ENCODE measurements at regions not wholly inside any gene's neighbourhood (a gene's known extent, or its start where the extent isn't known, plus 50 kb on each side); places are given as distances from the start of the nearest gene placed in this dataset.
"Not testable (repeated sequence)": the region's sequence is repeated elsewhere in the genome, so short reads cannot be mapped to it uniquely, and the experiment has no call there.

DNA sequence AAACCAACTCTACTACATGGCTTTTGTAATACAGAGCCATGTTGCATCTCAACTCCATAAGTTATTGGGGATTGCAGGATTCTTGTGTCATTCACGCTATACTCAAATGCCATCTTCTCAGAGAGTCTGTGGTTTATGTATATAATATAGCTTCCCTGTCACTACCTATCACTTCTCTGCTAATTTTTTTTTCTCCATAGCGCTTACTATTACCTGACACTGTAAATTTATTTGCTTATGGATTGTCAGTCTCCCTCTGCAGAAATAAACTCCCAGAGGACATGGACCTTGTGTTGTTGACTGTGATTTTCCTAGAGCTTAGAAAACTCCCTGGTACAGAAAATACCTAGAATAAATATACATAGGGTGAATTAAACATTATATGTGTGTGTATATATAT, 990.5 kb downstream of the TBL1XR1 start:
- DNase-seq (ENCODE audit: extremely low read depth in 1 of 11, low read depth in 9 of 11, low spot score in 4 of 11), result no peak

DNA sequence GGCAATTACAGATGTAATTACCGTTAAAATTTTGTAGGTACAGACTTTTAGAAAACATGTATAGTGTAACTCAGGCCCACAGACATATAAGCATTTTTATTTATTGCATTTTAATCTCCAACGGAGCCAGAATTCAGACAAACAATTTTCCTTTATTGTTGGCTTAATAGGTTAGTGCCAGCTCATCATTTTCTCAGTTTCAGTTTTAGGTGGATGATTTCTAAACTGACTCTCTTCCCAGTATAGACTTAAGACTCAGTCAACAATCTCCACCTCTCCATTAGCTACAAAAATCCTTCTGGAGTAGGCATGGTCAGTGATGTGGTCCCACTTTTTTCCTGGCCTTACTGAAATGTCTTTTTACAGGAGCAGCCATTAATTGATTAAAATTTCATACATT, 994.6 kb downstream of the TBL1XR1 start:
- DNase-seq (ENCODE audit: extremely low read depth in 1 of 11, low read depth in 9 of 11, low spot score in 4 of 11), result no peak

DNA sequence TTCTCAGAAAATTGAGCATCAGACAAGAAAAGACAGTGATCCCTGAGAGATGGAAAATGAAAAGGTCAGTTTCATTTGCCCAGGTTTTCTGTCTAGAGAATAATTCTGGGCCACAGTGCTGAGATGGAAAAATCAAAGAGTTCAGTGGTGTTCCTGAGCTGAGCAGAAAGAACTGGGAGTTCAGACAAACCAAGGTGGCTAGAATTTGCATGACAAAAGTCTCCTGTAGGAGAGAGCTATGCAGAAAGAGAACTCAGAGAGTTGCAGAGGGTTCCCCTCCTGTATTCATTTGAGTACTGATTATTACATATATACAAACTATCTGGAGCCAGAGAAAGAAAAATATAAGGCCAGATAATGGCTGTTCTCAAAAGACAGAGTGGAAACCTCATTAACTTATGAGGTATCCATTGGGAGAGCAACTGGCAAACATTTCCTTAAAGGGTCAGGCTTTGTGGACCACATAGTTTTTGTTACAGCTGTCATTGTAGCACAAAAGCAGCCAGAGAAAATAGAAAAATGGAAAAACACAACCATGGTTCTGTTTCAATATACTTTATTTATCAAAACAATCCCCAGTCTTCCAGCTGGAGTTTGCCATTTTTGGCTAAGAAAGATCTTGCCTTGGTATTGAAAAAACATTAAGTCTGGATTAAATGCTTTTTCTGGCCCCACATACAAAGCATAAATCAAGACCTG, 1004.1 kb downstream of the TBL1XR1 start:
- peak in 4 of 11 donors; percentile 1 to 8 (median 1) for DNase-seq (ENCODE audit: extremely low read depth in 1 of 11, low read depth in 9 of 11, low spot score in 4 of 11)

DNA sequence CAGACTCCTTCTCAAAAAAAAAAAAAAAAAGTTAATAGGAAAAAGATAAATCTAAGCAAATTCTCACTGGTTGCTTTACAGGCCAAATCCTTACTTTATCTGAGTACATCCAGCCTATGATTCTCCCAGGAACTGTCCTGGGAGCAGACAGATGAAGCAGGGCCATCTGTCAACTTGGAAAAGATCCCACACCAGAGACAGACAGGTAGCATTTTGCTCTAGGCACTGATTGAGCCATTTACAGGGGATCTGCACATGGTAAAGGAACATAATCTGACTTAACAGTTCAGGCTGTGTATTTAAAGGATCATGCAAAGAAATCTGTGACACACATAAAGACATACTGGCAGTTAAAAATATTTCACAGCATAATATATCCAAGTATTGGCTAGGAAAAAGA, 1006.5 kb downstream of the TBL1XR1 start:
- DNase-seq (ENCODE audit: extremely low read depth in 1 of 11, low read depth in 9 of 11, low spot score in 4 of 11), result no peak

DNA sequence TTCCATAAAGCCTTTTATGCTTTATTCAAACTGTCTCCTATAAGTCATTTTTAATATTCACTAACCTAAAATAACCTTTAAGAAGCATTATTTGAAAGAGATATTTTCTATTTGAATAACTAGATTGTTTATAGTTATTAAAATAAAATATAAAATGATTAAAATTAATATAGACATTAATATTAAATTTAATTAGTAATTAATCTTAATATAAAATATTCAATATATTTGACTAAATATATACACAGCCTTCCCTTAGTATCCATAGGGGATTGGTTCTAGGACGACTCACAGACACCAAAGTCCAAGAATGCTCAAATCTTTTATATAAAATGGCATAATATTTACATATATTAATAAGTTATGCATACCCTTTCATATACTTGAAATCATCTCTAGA, 1014.1 kb downstream of the TBL1XR1 start:
- DNase-seq (ENCODE audit: extremely low read depth in 1 of 11, low read depth in 9 of 11, low spot score in 4 of 11), result no peak

DNA sequence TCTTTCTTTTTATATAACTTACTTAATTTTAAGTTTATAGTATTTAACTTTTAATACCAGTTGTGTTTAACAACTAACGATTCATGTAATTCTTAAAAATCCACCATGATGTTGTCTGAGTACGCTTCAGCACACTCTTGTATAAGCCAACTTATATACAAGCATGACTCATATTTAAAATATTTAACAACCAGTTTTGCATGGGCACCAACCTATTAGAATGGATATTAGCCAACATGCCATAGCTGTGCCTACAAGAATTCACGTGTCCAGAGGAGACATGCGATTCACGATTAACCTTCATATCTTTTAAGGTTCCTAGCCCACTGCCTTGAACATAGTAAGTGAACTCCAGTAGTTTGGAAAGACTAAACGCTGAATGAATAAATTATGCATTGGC, 1023.2 kb downstream of the TBL1XR1 start:
- DNase-seq (ENCODE audit: extremely low read depth in 1 of 11, low read depth in 9 of 11, low spot score in 4 of 11), result no peak

DNA sequence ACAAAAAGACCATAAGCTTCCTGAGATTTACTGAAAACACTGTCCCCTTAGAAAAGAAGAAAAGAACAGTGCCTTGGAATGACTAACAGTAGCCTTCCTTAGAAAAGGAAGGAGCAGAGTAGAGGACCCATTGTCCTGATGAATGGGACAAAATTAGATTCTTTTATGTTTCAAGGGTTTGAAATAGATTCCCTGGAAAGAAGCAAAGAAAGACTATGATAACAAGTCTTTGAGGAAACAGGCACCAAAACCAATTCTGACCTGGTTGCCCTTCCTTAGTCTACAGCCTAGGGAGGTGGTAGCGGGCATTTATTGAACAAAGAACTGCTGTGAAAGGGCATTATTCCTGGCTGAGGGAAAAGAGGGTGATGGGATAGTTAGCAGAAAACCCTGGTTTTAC, 1024.8 kb downstream of the TBL1XR1 start:
- no peak for DNase-seq (ENCODE audit: extremely low read depth in 1 of 11, low read depth in 9 of 11, low spot score in 4 of 11)

DNA sequence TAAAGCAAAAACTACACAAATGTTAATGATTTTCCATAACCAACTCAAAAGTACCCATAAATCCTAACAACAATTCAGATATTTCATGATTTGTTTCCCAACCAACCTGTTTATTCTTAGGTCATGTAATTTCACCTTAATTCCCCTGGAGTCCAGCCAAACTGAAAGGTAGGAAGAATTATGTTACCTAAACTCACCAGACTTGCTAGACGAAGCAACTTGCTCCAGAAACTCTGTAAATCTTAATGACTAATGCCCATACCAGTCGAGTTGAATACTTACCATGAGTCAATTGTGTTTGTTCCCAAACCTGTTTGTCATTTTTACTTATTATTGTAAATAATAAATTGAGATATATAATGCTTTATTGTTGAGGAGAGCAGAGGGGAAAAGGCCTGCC, 1030.0 kb downstream of the TBL1XR1 start:
- peak in 10 of 11 donors; percentile 0 to 33 (median 10) for DNase-seq (ENCODE audit: extremely low read depth in 1 of 11, low read depth in 9 of 11, low spot score in 4 of 11)

DNA sequence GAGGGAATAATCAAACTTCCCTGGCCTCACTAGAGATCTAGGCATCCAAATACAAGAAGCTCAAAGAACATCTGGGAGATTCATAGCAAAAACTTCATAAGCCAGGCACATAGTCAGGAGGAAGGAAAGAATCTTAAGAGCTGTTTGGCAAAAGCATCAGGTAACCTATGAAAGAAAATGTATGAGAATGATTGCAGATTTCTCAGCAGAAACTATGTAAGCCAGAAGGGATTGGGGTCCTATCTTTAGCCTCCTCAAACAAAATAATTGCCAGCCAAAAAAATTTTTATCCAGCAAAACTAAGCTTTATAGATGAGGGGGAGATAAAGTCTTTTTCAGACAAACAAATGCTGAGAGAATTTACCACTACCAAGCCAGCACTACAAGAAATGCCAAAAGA, 1036.3 kb downstream of the TBL1XR1 start:
- DNase-seq (ENCODE audit: extremely low read depth in 1 of 11, low read depth in 9 of 11, low spot score in 4 of 11), result no peak

DNA sequence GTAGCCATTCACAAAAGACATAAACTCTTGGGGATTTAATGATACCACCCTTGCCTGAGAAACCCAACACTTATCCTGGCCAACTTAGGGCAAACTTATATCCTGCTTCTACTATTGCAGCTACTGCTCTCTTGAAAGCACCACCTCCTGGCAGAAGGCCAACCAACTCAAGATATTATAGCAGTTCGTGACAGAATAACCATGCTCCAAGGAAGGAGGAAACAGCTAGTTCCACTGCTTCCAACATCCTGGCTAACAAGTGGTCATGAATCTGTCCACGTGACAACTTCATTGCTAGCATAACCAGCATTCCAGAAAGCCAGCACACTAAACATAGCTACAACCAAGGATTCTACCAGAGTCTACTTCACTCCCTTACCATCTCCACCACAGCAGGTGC, 1037.5 kb downstream of the TBL1XR1 start:
- no peak for DNase-seq (ENCODE audit: extremely low read depth in 1 of 11, low read depth in 9 of 11, low spot score in 4 of 11)

DNA sequence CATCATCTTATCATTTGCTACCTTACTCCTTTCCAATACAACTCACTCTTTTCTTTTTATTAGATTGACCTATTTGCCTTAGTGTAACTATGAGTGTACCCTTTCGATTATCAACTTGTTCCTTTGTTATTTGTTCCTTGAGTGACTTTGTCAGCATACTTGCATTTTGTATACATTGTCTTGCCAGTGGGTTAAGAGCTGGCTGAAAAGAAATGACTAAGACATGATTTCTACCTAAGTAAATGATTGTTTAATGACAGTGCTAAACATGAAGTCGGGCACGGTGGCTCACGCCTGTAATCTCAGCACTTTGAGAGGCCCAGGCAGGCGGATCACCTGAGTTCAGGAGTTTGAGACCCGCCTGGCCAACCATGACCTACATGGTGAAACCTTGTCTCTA, 1042.3 kb downstream of the TBL1XR1 start:
- no peak for DNase-seq (ENCODE audit: extremely low read depth in 1 of 11, low read depth in 9 of 11, low spot score in 4 of 11)

DNA sequence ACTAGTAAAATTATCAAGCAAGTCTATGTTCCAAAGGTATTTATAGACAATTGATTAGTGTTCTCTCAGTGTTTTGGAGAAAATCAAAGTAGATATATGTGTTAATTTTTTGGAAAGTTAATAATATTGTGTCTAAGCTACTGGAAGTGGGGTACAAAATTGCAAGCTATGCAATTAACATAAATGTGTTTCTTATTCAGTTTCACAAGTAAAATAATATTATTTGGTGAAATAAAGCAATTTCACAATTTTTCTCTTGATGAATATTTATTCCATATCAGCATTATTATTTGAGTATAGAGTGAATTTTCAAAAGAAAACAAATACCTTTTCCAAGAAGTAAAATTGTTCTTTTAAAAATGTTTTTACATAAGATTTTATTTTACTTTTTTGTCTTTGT, 1047.7 kb downstream of the TBL1XR1 start:
- no peak for DNase-seq (ENCODE audit: extremely low read depth in 1 of 11, low read depth in 9 of 11, low spot score in 4 of 11)

DNA sequence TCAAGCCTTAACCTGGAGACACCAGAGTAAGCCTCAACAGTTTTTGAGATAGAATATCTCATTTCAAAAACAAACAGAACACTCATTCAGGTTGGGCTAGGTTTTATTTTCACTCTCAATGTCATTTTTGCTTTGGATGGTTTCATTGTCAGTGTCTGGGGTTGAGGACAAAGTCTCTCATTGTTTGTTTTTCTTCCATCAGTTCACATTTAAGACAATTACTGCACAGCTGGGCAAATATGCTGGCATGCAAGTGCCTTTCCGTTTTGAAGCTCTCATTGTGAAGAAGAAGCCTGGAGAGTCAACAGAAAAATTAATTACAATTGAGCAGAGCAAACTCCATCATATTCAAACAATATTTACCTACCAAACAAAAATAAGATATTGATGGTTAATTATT, 1050.0 kb downstream of the TBL1XR1 start:
- DNase-seq (ENCODE audit: extremely low read depth in 1 of 11, low read depth in 9 of 11, low spot score in 4 of 11), result no peak

DNA sequence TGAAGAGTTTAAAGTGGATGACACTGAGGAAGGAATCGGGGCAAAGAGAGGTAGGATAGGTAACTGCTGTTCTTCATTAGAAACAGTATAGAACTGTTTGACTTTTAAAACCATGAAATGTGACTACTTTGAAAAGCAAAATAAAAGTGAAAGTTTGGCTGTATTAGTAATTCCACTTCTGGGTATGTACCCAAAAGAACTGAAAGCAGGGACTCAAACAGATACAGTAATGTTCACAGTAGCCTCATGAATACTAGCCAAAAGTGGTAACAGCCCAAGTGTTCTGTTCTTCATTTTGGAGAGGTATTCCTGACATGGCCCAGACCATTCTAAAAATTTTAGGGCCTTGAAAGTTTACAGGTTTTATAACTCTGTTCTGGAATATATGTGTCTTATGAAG, 1055.4 kb downstream of the TBL1XR1 start:
- DNase-seq (ENCODE audit: extremely low read depth in 1 of 11, low read depth in 9 of 11, low spot score in 4 of 11), result no peak

DNA sequence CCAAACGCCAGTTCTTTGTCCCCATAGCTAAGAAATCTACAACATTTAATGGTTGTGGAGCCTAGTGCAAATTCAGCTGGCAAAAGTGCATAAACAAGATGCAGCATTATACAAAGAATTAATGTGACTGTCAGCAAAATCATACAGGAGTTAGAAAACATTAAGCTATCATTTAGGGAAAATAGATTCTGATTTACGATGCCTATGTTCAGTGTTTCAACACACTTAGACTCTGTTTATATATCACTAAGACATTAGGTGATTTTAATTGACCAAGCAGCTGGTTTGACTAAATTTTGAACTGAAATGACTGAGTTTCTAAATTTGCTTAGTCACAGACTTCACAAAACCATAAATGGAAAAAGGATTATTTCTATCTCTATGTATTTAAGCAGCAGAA, 1076.8 kb downstream of the TBL1XR1 start:
- DNase-seq (ENCODE audit: extremely low read depth in 1 of 11, low read depth in 9 of 11, low spot score in 4 of 11), result no peak

DNA sequence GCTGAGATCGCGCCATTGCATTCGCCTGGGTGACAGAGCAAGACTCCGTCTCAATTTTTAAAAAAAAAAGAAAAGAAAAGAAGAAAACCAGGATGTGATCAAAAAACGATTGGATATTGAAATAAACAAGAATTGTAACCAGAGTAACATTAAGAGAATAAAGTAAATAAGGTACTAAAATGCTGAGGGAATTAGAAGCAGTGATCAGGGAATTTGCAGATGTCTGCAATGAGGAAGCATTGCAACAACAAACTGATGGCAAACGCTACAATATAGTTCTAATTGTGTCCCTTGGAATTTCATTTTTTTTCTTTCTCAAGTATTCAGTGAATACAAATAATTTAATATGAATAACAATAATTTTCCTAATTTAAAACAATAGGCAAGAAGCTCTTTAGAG, 1077.5 kb downstream of the TBL1XR1 start:
- DNase-seq (ENCODE audit: extremely low read depth in 1 of 11, low read depth in 9 of 11, low spot score in 4 of 11), result no peak

DNA sequence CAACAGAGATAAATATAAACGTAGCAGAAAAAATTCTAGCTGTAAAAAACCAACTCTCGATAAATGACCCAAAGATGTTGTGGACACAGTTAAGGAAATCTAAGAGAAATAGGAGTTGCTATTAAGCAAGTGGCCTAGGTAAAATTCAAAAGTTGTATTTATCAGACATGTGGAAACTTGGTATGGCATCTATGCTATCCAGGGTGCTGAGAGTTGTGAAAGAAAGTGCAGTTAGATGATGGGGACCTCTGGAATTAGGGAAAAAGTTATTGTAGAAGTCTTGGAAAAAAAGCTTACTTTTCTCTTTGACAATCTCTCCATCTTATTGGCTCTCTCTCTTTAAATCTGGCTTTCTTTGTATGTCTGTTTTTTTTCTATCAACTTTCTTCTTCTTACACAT, 1090.9 kb downstream of the TBL1XR1 start:
- no peak for DNase-seq (ENCODE audit: extremely low read depth in 1 of 11, low read depth in 9 of 11, low spot score in 4 of 11)

DNA sequence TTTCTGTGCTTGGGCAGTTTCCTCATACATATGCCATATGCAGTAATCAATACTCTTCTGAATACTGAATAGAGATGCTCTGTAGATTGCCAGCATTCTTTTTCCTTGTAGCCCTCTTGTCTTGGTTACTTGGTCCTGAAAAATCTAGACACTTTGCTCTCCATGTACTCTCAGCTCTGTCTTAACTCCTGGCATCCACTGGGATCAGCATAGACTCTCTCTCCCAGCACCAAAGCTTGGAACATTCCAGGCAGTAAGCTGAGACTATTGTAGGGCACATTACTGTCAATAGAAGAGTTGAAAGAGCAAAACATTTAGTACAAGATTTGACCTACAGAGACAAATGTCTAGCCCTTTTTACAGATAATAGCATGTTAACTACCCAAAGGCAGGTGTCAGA, 1100.3 kb downstream of the TBL1XR1 start:
- no peak for DNase-seq (ENCODE audit: extremely low read depth in 1 of 11, low read depth in 9 of 11, low spot score in 4 of 11)

DNA sequence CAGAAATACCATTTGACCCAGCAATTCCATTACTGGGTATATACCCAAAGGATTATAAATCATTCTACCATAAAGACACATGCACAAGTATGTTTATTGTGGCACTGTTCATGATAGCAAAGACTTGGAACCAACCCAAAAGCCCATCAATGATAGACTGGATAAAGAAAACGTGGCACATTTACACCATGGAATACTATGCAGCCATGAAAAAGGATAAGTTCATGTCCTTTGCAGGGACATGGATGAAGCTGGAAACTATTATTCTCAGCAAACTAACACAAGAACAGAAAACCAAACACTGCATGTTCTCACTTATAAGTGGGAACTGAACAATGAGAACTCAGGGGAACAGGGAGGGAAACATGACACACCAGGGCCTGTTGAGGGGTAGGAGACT, 1103.4 kb downstream of the TBL1XR1 start:
- not testable (repeated sequence) for DNase-seq (ENCODE audit: extremely low read depth in 1 of 11, low read depth in 9 of 11, low spot score in 4 of 11)

DNA sequence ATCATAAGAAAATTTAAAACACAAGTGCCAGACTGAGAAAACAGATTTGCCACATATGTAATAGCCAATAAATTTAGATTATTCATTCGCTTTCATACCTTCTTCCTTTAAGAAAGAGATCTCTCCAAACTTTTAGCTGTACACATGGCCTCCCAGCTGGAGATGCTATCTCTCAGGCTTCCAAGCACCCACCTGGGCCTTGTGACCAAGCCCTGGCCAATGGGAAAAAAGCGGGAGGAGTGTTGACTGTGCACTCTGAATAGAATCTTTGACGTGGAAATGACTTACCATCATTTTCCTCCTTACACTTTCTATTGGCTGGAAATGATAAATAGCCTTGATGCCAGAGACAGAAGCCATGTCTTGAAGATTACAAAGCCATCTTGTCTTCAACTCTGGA, 1106.6 kb downstream of the TBL1XR1 start:
- DNase-seq (ENCODE audit: extremely low read depth in 1 of 11, low read depth in 9 of 11, low spot score in 4 of 11), result no peak

DNA sequence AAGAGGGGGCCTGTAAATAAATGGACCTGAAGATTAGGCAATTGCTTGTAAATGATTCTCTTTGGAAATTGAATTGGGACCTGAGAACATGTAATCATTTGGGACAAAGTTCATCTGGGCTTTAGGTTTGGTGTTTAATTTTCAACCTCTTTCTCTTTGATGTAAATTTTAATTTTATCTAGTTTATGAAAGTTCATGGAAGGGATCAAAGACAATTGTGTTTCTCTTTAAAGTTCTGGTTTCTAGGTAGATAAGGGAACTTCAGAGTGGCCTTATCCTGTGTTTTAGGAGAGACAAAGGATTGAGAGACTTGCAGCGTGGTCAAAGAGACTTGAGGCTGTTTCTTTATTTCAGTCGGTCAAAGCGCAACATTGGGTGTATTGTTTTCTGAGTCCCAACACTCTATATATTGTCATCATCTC, 1108.3 kb downstream of the TBL1XR1 start:
- no peak for DNase-seq (ENCODE audit: extremely low read depth in 1 of 11, low read depth in 9 of 11, low spot score in 4 of 11)

All from renal cortex interstitium (tissue), 11 donors.